ENCODE measurements at regions not wholly inside any gene's neighbourhood (a gene's known extent, or its start where the extent isn't known, plus 50 kb on each side); places are given as distances from the start of the nearest gene placed in this dataset.

DNA sequence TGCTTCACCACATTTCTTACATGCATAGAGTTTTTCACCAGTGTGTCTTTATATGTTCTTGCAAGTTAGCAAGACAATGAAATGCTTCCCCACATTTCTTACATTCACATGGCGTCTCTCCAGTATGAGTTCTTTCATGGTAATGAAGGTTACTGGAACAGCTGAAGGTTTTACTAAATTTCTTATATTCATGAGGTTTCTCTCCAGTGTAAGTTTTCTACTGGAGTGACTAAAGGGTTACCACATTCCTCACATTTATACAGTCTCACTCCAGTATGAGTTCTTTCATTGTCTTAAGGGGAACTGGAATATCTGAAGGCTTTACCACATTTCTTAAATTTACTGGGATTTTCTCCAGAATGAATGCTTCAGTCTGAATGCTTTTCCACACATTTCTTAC is 350.3 kb downstream of the MAT2B start:
- no peak for TF ChIP-seq POLR2AphosphoS5 (IDR thresholded peaks at IDR 0.05; ENCODE audit: borderline replicate concordance, low read depth, low read length)
- no peak for TF ChIP-seq EZH2 (IDR thresholded peaks at IDR 0.05)
